ENCODE measurements at regions not wholly inside any gene's neighbourhood (a gene's known extent, or its start where the extent isn't known, plus 50 kb on each side); places are given as distances from the start of the nearest gene placed in this dataset.
"Not testable (repeated sequence)": the region's sequence is repeated elsewhere in the genome, so short reads cannot be mapped to it uniquely, and the experiment has no call there.

- Histone ChIP-seq H3K4me1 (ENCODE audit: insufficient read depth, low read length) (no peaks in the 10 kb centered on the region), H3K27me3 (ENCODE audit: control insufficient read depth in 1 of 2, insufficient read depth in 2 of 2, low read length in 2 of 2) (no peaks in the 10 kb centered on the region), H3K9me3 (ENCODE audit: control insufficient read depth in 1 of 2, insufficient read depth in 1 of 2, low read length in 2 of 2) (no peaks in the 10 kb centered on the region), H3K36me3 (ENCODE audit: insufficient read depth, low read length) (no peaks in the 10 kb centered on the region), H3K4me3 (ENCODE audit: low read length) (no peak overlapping the region), H3K27ac (ENCODE audit: low read depth in 1 of 2, low read length in 2 of 2) (no peak overlapping the region)
- intact Hi-C loops (cut with DNase I, micrococcal nuclease) = no loop called here
- ChIA-PET POLR2A (no interaction called here), CTCF (no interaction called here)
- H3K4me3 Mint-ChIP-seq = no peak overlapping the region
- peaks cover 2% of the 10 kb centered on the region for H3K9me3 Mint-ChIP-seq
- H3K36me3 Mint-ChIP-seq (ENCODE audit: low read depth) = no peaks in the 10 kb centered on the region
- no peak overlapping the region for H3K27ac Mint-ChIP-seq
- no peak for TF ChIP-seq CTCF (IDR thresholded peaks at IDR 0.05)
- H3K27me3 Mint-ChIP-seq = no peaks in the 10 kb centered on the region
- H3K4me1 Mint-ChIP-seq (ENCODE audit: low read depth) = no peaks in the 10 kb centered on the region
- ATAC-seq (ENCODE audit: poor library complexity) (no peak), DNase-seq (no peak)
Measured at GRCh38 chr17:52979921-52980320, 821.4 kb upstream of the CA10 start.

- no peaks in the 10 kb centered on the region for H3K27me3 Mint-ChIP-seq
- H3K27ac ChIP-seq (ENCODE audit: low read depth in 1 of 2, low read length in 2 of 2) = no peak overlapping the region
- no peaks in the 10 kb centered on the region for H3K36me3 Mint-ChIP-seq (ENCODE audit: low read depth)
- no peaks in the 10 kb centered on the region for H3K4me1 ChIP-seq (ENCODE audit: insufficient read depth, low read length)
- no peak overlapping the region for H3K4me3 Mint-ChIP-seq
- intact Hi-C loops (cut with DNase I, micrococcal nuclease) = no loop called here
- ChIA-PET CTCF (no interaction called here), POLR2A (no interaction called here)
- H3K4me1 Mint-ChIP-seq (ENCODE audit: low read depth) = no peaks in the 10 kb centered on the region
- no peak for TF ChIP-seq CTCF (IDR thresholded peaks at IDR 0.05)
- H3K36me3 ChIP-seq (ENCODE audit: insufficient read depth, low read length) = no peaks in the 10 kb centered on the region
- no peak for DNase-seq
- no peaks in the 10 kb centered on the region for H3K27me3 ChIP-seq (ENCODE audit: control insufficient read depth in 1 of 2, insufficient read depth in 2 of 2, low read length in 2 of 2)
- no peak for ATAC-seq (ENCODE audit: poor library complexity)
- peaks cover 13% of the 10 kb centered on the region for H3K9me3 Mint-ChIP-seq
- no peaks in the 10 kb centered on the region for H3K9me3 ChIP-seq (ENCODE audit: control insufficient read depth in 1 of 2, insufficient read depth in 1 of 2, low read length in 2 of 2)
- no peak overlapping the region for H3K4me3 ChIP-seq (ENCODE audit: low read length)
- no peak overlapping the region for H3K27ac Mint-ChIP-seq
Measured at GRCh38 chr17:52965856-52966255, 807.3 kb upstream of the CA10 start.

DNA sequence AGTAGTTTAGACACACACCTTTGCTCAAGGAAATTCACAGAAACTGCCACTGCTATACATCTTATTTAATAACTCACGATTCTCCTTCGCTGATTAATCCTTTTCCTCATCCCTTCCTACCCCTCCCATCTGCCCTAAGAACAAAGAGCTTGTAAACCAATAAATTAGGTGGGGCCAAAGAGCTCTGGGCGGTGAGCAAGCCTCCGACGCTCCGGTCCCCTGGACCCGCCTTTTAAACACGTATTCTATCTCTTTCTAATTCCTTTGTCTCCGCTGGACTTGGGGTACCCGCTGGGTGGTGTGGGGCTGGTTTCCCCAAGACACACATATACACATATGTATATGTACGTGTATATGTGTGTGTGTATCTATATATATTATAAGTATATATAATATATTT, 803.2 kb upstream of the CA10 start:
- H3K9me3 ChIP-seq (ENCODE audit: control insufficient read depth in 1 of 2, insufficient read depth in 1 of 2, low read length in 2 of 2); H3K4me3 Mint-ChIP-seq; H3K27me3 ChIP-seq (ENCODE audit: control insufficient read depth in 1 of 2, insufficient read depth in 2 of 2, low read length in 2 of 2); H3K4me1 Mint-ChIP-seq (ENCODE audit: low read depth); ATAC-seq (ENCODE audit: poor library complexity); DNase-seq; intact Hi-C loops (cut with DNase I, micrococcal nuclease); POLR2A ChIA-PET; H3K4me3 ChIP-seq (ENCODE audit: low read length); H3K27ac ChIP-seq (ENCODE audit: low read depth in 1 of 2, low read length in 2 of 2); H3K27ac Mint-ChIP-seq; CTCF ChIA-PET; H3K36me3 ChIP-seq (ENCODE audit: insufficient read depth, low read length); H3K36me3 Mint-ChIP-seq (ENCODE audit: low read depth); H3K27me3 Mint-ChIP-seq; H3K4me1 ChIP-seq (ENCODE audit: insufficient read depth, low read length): not testable (repeated sequence)
- peaks cover 10% of the 10 kb centered on the region for H3K9me3 Mint-ChIP-seq

- Histone ChIP-seq H3K36me3 (ENCODE audit: insufficient read depth, low read length) (no peaks in the 10 kb centered on the region), H3K27ac (ENCODE audit: low read depth in 1 of 2, low read length in 2 of 2) (no peak overlapping the region), H3K27me3 (ENCODE audit: control insufficient read depth in 1 of 2, insufficient read depth in 2 of 2, low read length in 2 of 2) (no peaks in the 10 kb centered on the region), H3K4me1 (ENCODE audit: insufficient read depth, low read length) (no peaks in the 10 kb centered on the region), H3K4me3 (ENCODE audit: low read length) (no peak overlapping the region), H3K9me3 (ENCODE audit: control insufficient read depth in 1 of 2, insufficient read depth in 1 of 2, low read length in 2 of 2) (peaks cover 0 to 5% of the 10 kb centered on the region in 2 experiments)
- ATAC-seq (ENCODE audit: poor library complexity) = no peak
- TF ChIP-seq CTCF (IDR thresholded peaks at IDR 0.05) = no peak
- ChIA-PET CTCF (no interaction called here), POLR2A (no interaction called here)
- Mint-ChIP-seq H3K4me1 (ENCODE audit: low read depth) (no peaks in the 10 kb centered on the region), H3K27me3 (no peaks in the 10 kb centered on the region), H3K4me3 (no peak overlapping the region), H3K9me3 (peaks cover 4% of the 10 kb centered on the region), H3K27ac (no peak overlapping the region), H3K36me3 (ENCODE audit: low read depth) (no peaks in the 10 kb centered on the region)
- intact Hi-C loops (cut with DNase I, micrococcal nuclease) = no loop called here
- no peak for DNase-seq
Measured at GRCh38 chr17:52957411-52957810, 798.9 kb upstream of the CA10 start.
